Panc1 (cell line): ENCODE measurements at regions not wholly inside any gene's neighbourhood (a gene's known extent, or its start where the extent isn't known, plus 50 kb on each side); places are given as distances from the start of the nearest gene placed in this dataset.

Experiments
- ATAC-seq: fragments of 200-7000 bp; cut with Tn5 transposase; 2 replicates; pipeline ENCODE4 v1.9.1; 2020; ENCODE audit warnings: mild to moderate bottlenecking, moderate library complexity
- BruUV-seq: library from RNA; stranded (reverse); fragments of 400-500 nt; replicated peaks from 2 replicates; lab custom pipeline; 2021; lab: Mats Ljungman, UMichigan
- CTCF ChIA-PET: fragments of 300-600 bp; sonication (Branson Sonifier 250); formaldehyde crosslinking; loops from one replicate; lab custom pipeline; 2022; ENCODE audit warnings: antibody characterized with exemption; lab: Charles Lee
- POLR2A ChIA-PET: fragments of 300-600 bp; sonication (Branson Sonifier 250); formaldehyde crosslinking; loops from one replicate; lab custom pipeline; 2022; ENCODE audit warnings: antibody characterized with exemption; lab: Charles Lee
- DNase-seq: peaks from one replicate; pipeline ENCODE4 v3.0.0-alpha.2; 2010; ENCODE audit warnings: low read depth, low spot score
- H3K27ac ChIP-seq: 2 replicates; pipeline ENCODE4 v1.5.1; 2011; ENCODE audit warnings: mild to moderate bottlenecking, low read length, inconsistent platforms
- H3K27me3 ChIP-seq: fragments of 200-500 bp; sonication (Bioruptor generic); 2 replicates; pipeline ENCODE4 v1.6.0; 2014; ENCODE audit warnings: low read length, inconsistent platforms; ENCODE audit not compliant: control insufficient read depth, insufficient read depth
- H3K36me3 ChIP-seq: fragments of 200-500 bp; sonication (Bioruptor generic); 2 replicates; pipeline ENCODE4 v1.5.1; 2014; ENCODE audit warnings: inconsistent platforms, mild to moderate bottlenecking, low read length, moderate library complexity; ENCODE audit not compliant: control insufficient read depth, insufficient read depth
- H3K4me1 ChIP-seq: 2 replicates; pipeline ENCODE4 v1.5.1; 2011; ENCODE audit warnings: inconsistent platforms, mild to moderate bottlenecking, low read length, moderate library complexity; ENCODE audit not compliant: control insufficient read depth, insufficient read depth
- H3K4me3 ChIP-seq, 2 experiments: 2 replicates each; pipeline ENCODE4 v1.5.1; 2011 to 2012; ENCODE audit warnings: low read depth in 2 of 2, low read length in 2 of 2, mild to moderate bottlenecking in 2 of 2, inconsistent platforms in 1 of 2, moderate library complexity in 1 of 2
- H3K9me3 ChIP-seq: fragments of 200-500 bp; sonication (Bioruptor generic); 2 replicates; pipeline ENCODE4 v1.5.1; 2014; ENCODE audit warnings: low read depth, mild to moderate bottlenecking, inconsistent platforms, low read length, moderate library complexity; ENCODE audit not compliant: control insufficient read depth, insufficient read depth
- POLR2AphosphoS5 ChIP-seq: IDR thresholded peaks from 2 replicates; pipeline ENCODE4 v1.6.1; 2012; ENCODE audit warnings: mild to moderate bottlenecking, low read depth, low read length, moderate library complexity
- SIN3A ChIP-seq: IDR thresholded peaks from 2 replicates; pipeline ENCODE4 v1.6.1; 2012; ENCODE audit warnings: low read depth, mild to moderate bottlenecking, low read length, moderate library complexity, borderline replicate concordance; ENCODE audit not compliant: insufficient read depth
- TCF7L2 ChIP-seq: IDR thresholded peaks from 2 replicates; pipeline ENCODE4 v1.6.1; 2011; ENCODE audit warnings: mild to moderate bottlenecking, low read depth, low read length, inconsistent platforms
- in situ Hi-C: cut with HindIII; loops from 2 replicates; pipeline ENCODE4 v1.10.0; 2016; ENCODE audit warnings: low sequenced_read_pairs, low pct_unique_long_range_greater_than_20kb
- intact Hi-C: fragments of 100-400 bp; cut with micrococcal nuclease; formaldehyde crosslinking; loops from one replicate; pipeline ENCODE4 v1.10.0; 2022; ENCODE audit not compliant: unreplicated experiment
- TF ChIP-seq, protein P1 (sequence below): fragments of 450-650 bp; IDR thresholded peaks from 2 replicates; pipeline ENCODE4 v1.5.1; 2017; ENCODE audit warnings: mild to moderate bottlenecking
- TF ChIP-seq, protein P2 (sequence below), 2 experiments: IDR thresholded peaks; 2 replicates each; pipeline ENCODE4 v1.6.1; 2011 to 2012; ENCODE audit warnings: low read depth in 2 of 2, control low read depth in 1 of 2, low read length in 1 of 2, mild to moderate bottlenecking in 1 of 2, moderate library complexity in 1 of 2; ENCODE audit not compliant: insufficient read depth in 1 of 2

DNA sequence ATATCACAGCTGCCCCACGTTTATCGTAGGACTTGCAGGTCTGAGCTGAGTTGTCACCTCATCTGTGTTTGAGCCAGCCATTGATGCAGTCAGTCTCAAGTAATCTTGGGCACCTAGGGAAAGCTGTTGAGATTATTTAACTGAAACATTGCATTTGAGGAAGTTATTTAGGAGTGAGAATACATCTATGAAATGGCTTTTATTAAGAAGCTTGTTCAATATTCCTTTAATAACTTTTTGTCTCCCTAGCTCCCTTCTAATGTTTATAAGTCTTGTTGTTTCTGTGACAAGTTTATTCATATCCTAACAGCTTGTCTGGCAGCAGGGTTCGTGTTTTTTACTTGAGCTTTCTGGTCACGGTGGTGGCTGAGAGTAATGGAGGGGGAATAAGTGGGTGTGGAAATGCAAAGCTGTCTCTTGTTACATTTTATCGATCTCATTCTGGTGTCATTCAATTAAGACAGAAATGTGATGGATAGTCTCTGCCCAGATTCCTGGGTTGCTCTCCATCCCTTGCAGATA, 555.9 kb downstream of the USP25 start:
- Histone ChIP-seq H3K27ac (no peak overlapping the region), H3K9me3 (no peaks in the 10 kb centered on the region), H3K4me1 (no peaks in the 10 kb centered on the region), H3K27me3 (no peaks in the 10 kb centered on the region), H3K4me3 (no peak overlapping the region), H3K36me3 (no peaks in the 10 kb centered on the region)
- DNase-seq, result no peak
- BruUV-seq, result no TSS peak
- POLR2A ChIA-PET, result no interaction called here
- in situ Hi-C loops (no loop called here), intact Hi-C loops (no loop called here)
- TF ChIP-seq, protein P1, sequence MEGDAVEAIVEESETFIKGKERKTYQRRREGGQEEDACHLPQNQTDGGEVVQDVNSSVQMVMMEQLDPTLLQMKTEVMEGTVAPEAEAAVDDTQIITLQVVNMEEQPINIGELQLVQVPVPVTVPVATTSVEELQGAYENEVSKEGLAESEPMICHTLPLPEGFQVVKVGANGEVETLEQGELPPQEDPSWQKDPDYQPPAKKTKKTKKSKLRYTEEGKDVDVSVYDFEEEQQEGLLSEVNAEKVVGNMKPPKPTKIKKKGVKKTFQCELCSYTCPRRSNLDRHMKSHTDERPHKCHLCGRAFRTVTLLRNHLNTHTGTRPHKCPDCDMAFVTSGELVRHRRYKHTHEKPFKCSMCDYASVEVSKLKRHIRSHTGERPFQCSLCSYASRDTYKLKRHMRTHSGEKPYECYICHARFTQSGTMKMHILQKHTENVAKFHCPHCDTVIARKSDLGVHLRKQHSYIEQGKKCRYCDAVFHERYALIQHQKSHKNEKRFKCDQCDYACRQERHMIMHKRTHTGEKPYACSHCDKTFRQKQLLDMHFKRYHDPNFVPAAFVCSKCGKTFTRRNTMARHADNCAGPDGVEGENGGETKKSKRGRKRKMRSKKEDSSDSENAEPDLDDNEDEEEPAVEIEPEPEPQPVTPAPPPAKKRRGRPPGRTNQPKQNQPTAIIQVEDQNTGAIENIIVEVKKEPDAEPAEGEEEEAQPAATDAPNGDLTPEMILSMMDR, result no peak
- TF ChIP-seq SIN3A, result no peak
- TF ChIP-seq TCF7L2, result no peak
- TF ChIP-seq POLR2AphosphoS5, result no peak
- TF ChIP-seq, protein P2, sequence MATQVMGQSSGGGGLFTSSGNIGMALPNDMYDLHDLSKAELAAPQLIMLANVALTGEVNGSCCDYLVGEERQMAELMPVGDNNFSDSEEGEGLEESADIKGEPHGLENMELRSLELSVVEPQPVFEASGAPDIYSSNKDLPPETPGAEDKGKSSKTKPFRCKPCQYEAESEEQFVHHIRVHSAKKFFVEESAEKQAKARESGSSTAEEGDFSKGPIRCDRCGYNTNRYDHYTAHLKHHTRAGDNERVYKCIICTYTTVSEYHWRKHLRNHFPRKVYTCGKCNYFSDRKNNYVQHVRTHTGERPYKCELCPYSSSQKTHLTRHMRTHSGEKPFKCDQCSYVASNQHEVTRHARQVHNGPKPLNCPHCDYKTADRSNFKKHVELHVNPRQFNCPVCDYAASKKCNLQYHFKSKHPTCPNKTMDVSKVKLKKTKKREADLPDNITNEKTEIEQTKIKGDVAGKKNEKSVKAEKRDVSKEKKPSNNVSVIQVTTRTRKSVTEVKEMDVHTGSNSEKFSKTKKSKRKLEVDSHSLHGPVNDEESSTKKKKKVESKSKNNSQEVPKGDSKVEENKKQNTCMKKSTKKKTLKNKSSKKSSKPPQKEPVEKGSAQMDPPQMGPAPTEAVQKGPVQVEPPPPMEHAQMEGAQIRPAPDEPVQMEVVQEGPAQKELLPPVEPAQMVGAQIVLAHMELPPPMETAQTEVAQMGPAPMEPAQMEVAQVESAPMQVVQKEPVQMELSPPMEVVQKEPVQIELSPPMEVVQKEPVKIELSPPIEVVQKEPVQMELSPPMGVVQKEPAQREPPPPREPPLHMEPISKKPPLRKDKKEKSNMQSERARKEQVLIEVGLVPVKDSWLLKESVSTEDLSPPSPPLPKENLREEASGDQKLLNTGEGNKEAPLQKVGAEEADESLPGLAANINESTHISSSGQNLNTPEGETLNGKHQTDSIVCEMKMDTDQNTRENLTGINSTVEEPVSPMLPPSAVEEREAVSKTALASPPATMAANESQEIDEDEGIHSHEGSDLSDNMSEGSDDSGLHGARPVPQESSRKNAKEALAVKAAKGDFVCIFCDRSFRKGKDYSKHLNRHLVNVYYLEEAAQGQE (IDR thresholded peaks at IDR 0.05; ENCODE audit: insufficient read depth in 1 of 2, low read depth in 2 of 2, low read length in 1 of 2), result no peak
- ATAC-seq, result no peak
- CTCF ChIA-PET, result interaction anchor here (0.6 kb wide), 1 partner anchor 293 kb away, joined by 3 read pairs; no protein-coding TSS in a partner anchor

DNA sequence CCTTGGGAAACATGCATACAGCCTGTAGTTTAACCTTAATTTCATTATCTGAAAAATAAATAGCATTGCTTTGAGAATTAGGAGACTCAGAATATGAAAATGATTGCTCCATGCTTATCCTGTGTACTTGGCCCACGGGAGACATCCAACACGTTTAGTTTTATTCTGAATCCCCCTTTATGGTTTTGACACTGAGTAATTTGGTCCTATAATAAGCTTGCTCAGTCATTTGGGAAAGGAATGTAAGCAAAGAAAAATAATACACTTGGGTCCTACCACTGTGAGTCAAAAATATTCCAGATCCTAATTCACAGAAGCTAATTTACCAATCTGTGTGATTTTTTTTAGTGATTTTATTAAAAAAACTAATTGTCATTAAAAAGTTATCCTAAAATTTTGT, 557.3 kb downstream of the USP25 start:
- in situ Hi-C loops (no loop called here), intact Hi-C loops (no loop called here)
- ChIA-PET POLR2A (no interaction called here), CTCF (no interaction called here)
- no peak for ATAC-seq
- no peak for TF ChIP-seq POLR2AphosphoS5
- TF ChIP-seq, protein P2 (IDR thresholded peaks at IDR 0.05; ENCODE audit: insufficient read depth in 1 of 2, low read depth in 2 of 2, low read length in 1 of 2), result no peak
- TF ChIP-seq SIN3A, result no peak
- TF ChIP-seq, protein P1, result no peak
- TF ChIP-seq TCF7L2, result no peak
- no peak for DNase-seq
- Histone ChIP-seq H3K4me3 (no peak overlapping the region), H3K27ac (no peak overlapping the region), H3K36me3 (no peaks in the 10 kb centered on the region), H3K27me3 (no peaks in the 10 kb centered on the region), H3K9me3 (no peaks in the 10 kb centered on the region), H3K4me1 (no peaks in the 10 kb centered on the region)
- BruUV-seq, result no TSS peak
